ENCODE measurements at regions not wholly inside any gene's neighbourhood (a gene's known extent, or its start where the extent isn't known, plus 50 kb on each side); places are given as distances from the start of the nearest gene placed in this dataset.
A peak's percentile ranks its signal among the peaks of the same experiment; 100 is the strongest.

- TF ChIP-seq CTCF (IDR thresholded peaks at IDR 0.05; ENCODE audit: control insufficient read depth, extremely low read depth, insufficient read depth): no peak
Measured at GRCh38 chr2:207416111-207416510, 113.7 kb upstream of the CREB1 start.

GRCh38 chr2:207416900-207417299 is 112.9 kb upstream of the CREB1 start:
- no peak for DNase-seq (ENCODE audit: low read depth)
- no peak for TF ChIP-seq CTCF (IDR thresholded peaks at IDR 0.05; ENCODE audit: control insufficient read depth, extremely low read depth, insufficient read depth)
- H3K4me3 ChIP-seq (ENCODE audit: low read depth, low read length): no peak overlapping the region

More at GRCh38 chr2:207416111-207416510, 113.7 kb upstream of the CREB1 start:
- peak; percentile 97 for DNase-seq (ENCODE audit: low read depth)
- H3K4me3 ChIP-seq (ENCODE audit: low read depth, low read length): no peak overlapping the region

GRCh38 chr2:207417301-207417718 is 112.5 kb upstream of the CREB1 start:
- no peak for TF ChIP-seq CTCF (IDR thresholded peaks at IDR 0.05; ENCODE audit: control insufficient read depth, extremely low read depth, insufficient read depth)
- no peak overlapping the region for H3K4me3 ChIP-seq (ENCODE audit: low read depth, low read length)
- DNase-seq (ENCODE audit: low read depth): no peak

GRCh38 chr2:207418419-207418818 is 111.3 kb upstream of the CREB1 start:
- TF ChIP-seq CTCF (IDR thresholded peaks at IDR 0.05; ENCODE audit: control insufficient read depth, extremely low read depth, insufficient read depth): no peak
- no peak overlapping the region for H3K4me3 ChIP-seq (ENCODE audit: low read depth, low read length)
- DNase-seq (ENCODE audit: low read depth): no peak

- DNase-seq (ENCODE audit: low read depth): no peak
- no peak overlapping the region for H3K4me3 ChIP-seq (ENCODE audit: low read depth, low read length)
- no peak for TF ChIP-seq CTCF (IDR thresholded peaks at IDR 0.05; ENCODE audit: control insufficient read depth, extremely low read depth, insufficient read depth)
Measured at GRCh38 chr2:207419331-207419730, 110.4 kb upstream of the CREB1 start.

GRCh38 chr2:207421671-207422070 is 108.1 kb upstream of the CREB1 start:
- H3K4me3 ChIP-seq (ENCODE audit: low read depth, low read length): no peak overlapping the region
- no peak for DNase-seq (ENCODE audit: low read depth)
- no peak for TF ChIP-seq CTCF (IDR thresholded peaks at IDR 0.05; ENCODE audit: control insufficient read depth, extremely low read depth, insufficient read depth)

GRCh38 chr2:207422380-207422779 is 107.4 kb upstream of the CREB1 start:
- TF ChIP-seq CTCF (IDR thresholded peaks at IDR 0.05; ENCODE audit: control insufficient read depth, extremely low read depth, insufficient read depth): no peak
- no peak for DNase-seq (ENCODE audit: low read depth)
- H3K4me3 ChIP-seq (ENCODE audit: low read depth, low read length): no peak overlapping the region
